Endothelial cell of umbilical vein (primary cell): ENCODE measurements at regions not wholly inside any gene's neighbourhood (a gene's known extent, or its start where the extent isn't known, plus 50 kb on each side); places are given as distances from the start of the nearest gene placed in this dataset.

Experiments
- BruUV-seq: library from RNA; stranded (reverse); fragments of 400-500 nt; replicated peaks from 2 replicates; lab custom pipeline; 2021; lab: Mats Ljungman, UMichigan
- CTCF ChIA-PET: fragments of 300-600, 350-600 bp; sonication (Branson Sonifier 250); formaldehyde crosslinking; loops from one replicate; lab custom pipeline; 2021; ENCODE audit warnings: antibody characterized with exemption, inconsistent platforms; lab: Charles Lee
- POLR2A ChIA-PET: fragments of 300-600, 350-600 bp; sonication (Branson Sonifier 250); formaldehyde crosslinking; loops from one replicate; lab custom pipeline; 2021; ENCODE audit warnings: antibody characterized with exemption, inconsistent platforms; lab: Charles Lee
- DNase-seq: peaks from one replicate; pipeline ENCODE4 v3.0.0-alpha.2; 2011; ENCODE audit warnings: low read depth, low spot score
- FAIRE-seq: peaks from 2 replicates; lab custom pipeline; 2011; peaks lifted over from hg19 to GRCh38; lab: Jason Lieb, UNC
- H2AFZ ChIP-seq: 2 replicates; pipeline ENCODE4 v1.6.0; 2012; ENCODE audit warnings: low read depth, low read length, control low read depth, inconsistent platforms
- H3K27ac ChIP-seq: 2 replicates; pipeline ENCODE4 v1.5.1; 2011; ENCODE audit warnings: low read depth, mild to moderate bottlenecking, control low read depth, low read length, moderate library complexity; ENCODE audit not compliant: insufficient read depth
- H3K27me3 ChIP-seq, 2 experiments: 2 replicates each; pipeline versions ENCODE4 v1.6.0 to v1.6.1; 2011; ENCODE audit warnings: low read length in 2 of 2, mixed read lengths in 1 of 2; ENCODE audit not compliant: control insufficient read depth in 2 of 2, insufficient read depth in 2 of 2
- H3K36me3 ChIP-seq, 2 experiments: 2 replicates in 1 of 2; 3 replicates in 1 of 2; pipeline ENCODE4 v1.5.1; 2011; ENCODE audit warnings: low read length in 2 of 2, mild to moderate bottlenecking in 1 of 2, moderate library complexity in 1 of 2; ENCODE audit not compliant: control insufficient read depth in 2 of 2, insufficient read depth in 2 of 2; ENCODE audit errors: extremely low read depth in 1 of 2
- H3K4me1 ChIP-seq: 3 replicates; pipeline ENCODE4 v1.5.1; 2011; ENCODE audit warnings: mild to moderate bottlenecking, low read length; ENCODE audit not compliant: control insufficient read depth, insufficient read depth; ENCODE audit errors: extremely low read depth
- H3K4me2 ChIP-seq: 2 replicates; pipeline ENCODE4 v1.6.1; 2011; ENCODE audit warnings: low read length, control low read depth, mixed read lengths; ENCODE audit not compliant: insufficient read depth
- H3K4me3 ChIP-seq, 3 experiments: fragments of 200-600 bp in 1 of 3; sonication (generic), shearing (Covaris generic) in 1 of 3; replicated peaks in 1 of 3; 2 replicates each; pipeline ENCODE4 v1.5.1; 2011 to 2016; ENCODE audit warnings: control low read depth in 3 of 3, low read length in 3 of 3, mild to moderate bottlenecking in 2 of 3, inconsistent platforms in 1 of 3, low read depth in 1 of 3, moderate library complexity in 1 of 3; ENCODE audit not compliant: insufficient read depth in 1 of 3
- H3K79me2 ChIP-seq: 2 replicates; pipeline ENCODE4 v1.6.0; 2012; ENCODE audit warnings: low read length, inconsistent platforms; ENCODE audit not compliant: control insufficient read depth, insufficient read depth
- H3K9ac ChIP-seq: replicated peaks from 2 replicates; pipeline ENCODE3; 2011; ENCODE audit warnings: low read length, control low read depth; ENCODE audit not compliant: insufficient read depth; ENCODE audit errors: extremely low read depth
- H3K9me1 ChIP-seq: replicated peaks from 3 replicates; pipeline ENCODE4 v1.6.0; 2011; ENCODE audit warnings: mild to moderate bottlenecking, low read length; ENCODE audit not compliant: control insufficient read depth, insufficient read depth; ENCODE audit errors: extremely low read depth
- H3K9me3 ChIP-seq: replicated peaks from 2 replicates; pipeline ENCODE4 v1.5.1; 2012; ENCODE audit warnings: low read length, inconsistent platforms; ENCODE audit not compliant: control insufficient read depth, insufficient read depth
- H4K20me1 ChIP-seq: replicated peaks from 2 replicates; pipeline ENCODE3; 2011; ENCODE audit warnings: mild to moderate bottlenecking, low read length; ENCODE audit not compliant: control insufficient read depth, insufficient read depth; ENCODE audit errors: extremely low read depth
- CTCF ChIP-seq, 2 donors: IDR thresholded peaks; 1 replicate in 1 of 2; 2 replicates in 1 of 2; pipeline ENCODE4 v1.5.1; 2011; ENCODE audit warnings: low read length in 2 of 2, mild to moderate bottlenecking in 2 of 2, moderate library complexity in 2 of 2, control low read depth in 1 of 2, inconsistent platforms in 1 of 2, low read depth in 1 of 2; ENCODE audit not compliant: insufficient read depth in 1 of 2; ENCODE audit errors: extremely low read depth in 1 of 2
- EZH2 ChIP-seq: IDR thresholded peaks from 2 replicates; pipeline ENCODE4 v1.6.1; 2012; ENCODE audit warnings: borderline replicate concordance, low read depth, mild to moderate bottlenecking, moderate library complexity, low read length, inconsistent platforms; ENCODE audit not compliant: severe bottlenecking
- FOS ChIP-seq: IDR thresholded peaks from 2 replicates; pipeline ENCODE4 v1.6.1; 2011; ENCODE audit warnings: mild to moderate bottlenecking, low read length, moderate library complexity, borderline replicate concordance; ENCODE audit not compliant: insufficient read depth
- GATA2 ChIP-seq: IDR thresholded peaks from 2 replicates; pipeline ENCODE4 v1.7.0; 2011; ENCODE audit warnings: low read depth, mild to moderate bottlenecking, moderate library complexity, mixed read lengths, low read length; ENCODE audit not compliant: insufficient read length, insufficient read depth
- JUN ChIP-seq: IDR thresholded peaks from 2 replicates; pipeline ENCODE4 v1.6.1; 2011; ENCODE audit warnings: borderline replicate concordance, low read depth; ENCODE audit not compliant: insufficient read length, insufficient read depth
- MAX ChIP-seq: IDR thresholded peaks from 2 replicates; pipeline ENCODE4 v1.6.1; 2011; ENCODE audit not compliant: insufficient read depth, insufficient read length
- MYC ChIP-seq: IDR thresholded peaks from one replicate; pipeline ENCODE4 v1.6.1; 2011; ENCODE audit warnings: mild to moderate bottlenecking, low read depth, low read length
- POLR2A ChIP-seq: IDR thresholded peaks from 2 replicates; pipeline ENCODE4 v1.6.1; 2012; ENCODE audit warnings: low read depth, mild to moderate bottlenecking, control low read depth, low read length
- dilution Hi-C: fragments of 300-500 bp; cut with MboI; formaldehyde crosslinking; loops from one replicate; pipeline ENCODE4 v1.15.0; 2019; ENCODE audit warnings: low sequenced_read_pairs; ENCODE audit not compliant: extremely low pct_ligation_motif_present
- intact Hi-C: fragments of 100-400 bp; cut with micrococcal nuclease; formaldehyde crosslinking; loops from one replicate; pipeline ENCODE4 v1.10.0; 2022

- dilution Hi-C loops (no loop called here), intact Hi-C loops (no loop called here)
- H4K20me1 ChIP-seq, result no peaks in the 10 kb centered on the region
- H3K4me3 ChIP-seq, result no peak overlapping the region
- H2AFZ ChIP-seq, result no peak overlapping the region
- no peak for DNase-seq
- no peaks in the 10 kb centered on the region for H3K9me1 ChIP-seq
- no peak for FAIRE-seq
- no peaks in the 10 kb centered on the region for H3K4me1 ChIP-seq
- H3K4me2 ChIP-seq, result no peak overlapping the region
- BruUV-seq, result no TSS peak
- POLR2A ChIA-PET, result no interaction called here
- no peak overlapping the region for H3K27ac ChIP-seq
- no peaks in the 10 kb centered on the region for H3K36me3 ChIP-seq
- H3K79me2 ChIP-seq, result no peaks in the 10 kb centered on the region
- no peaks in the 10 kb centered on the region for H3K9me3 ChIP-seq
- TF ChIP-seq POLR2A (no peak), GATA2 (no peak), CTCF (IDR thresholded peaks at IDR 0.05; ENCODE audit: extremely low read depth in 1 of 2, insufficient read depth in 1 of 2, low read depth in 1 of 2, low read length in 2 of 2) (no peak), MAX (no peak), MYC (no peak), FOS (no peak), JUN (no peak), EZH2 (no peak)
- H3K9ac ChIP-seq, result no peak overlapping the region
- CTCF ChIA-PET, result no interaction called here
- H3K27me3 ChIP-seq, result no peaks in the 10 kb centered on the region
Observed at GRCh38 chr3:110968076-110968475, 103.5 kb upstream of the NECTIN3 start.
